EH (cell line): ENCODE measurements at regions not wholly inside any gene's neighbourhood (a gene's known extent, or its start where the extent isn't known, plus 50 kb on each side); places are given as distances from the start of the nearest gene placed in this dataset.
"Not testable (repeated sequence)": the region's sequence is repeated elsewhere in the genome, so short reads cannot be mapped to it uniquely, and the experiment has no call there.

Experiments
- DNase-seq: peaks from one replicate; pipeline ENCODE4 v3.0.0-alpha.2; 2015; ENCODE audit warnings: low read depth

- no peak for DNase-seq
Measured at GRCh38 chr22:48493733-48494132, 1333.9 kb downstream of the BRD1 start.

DNA sequence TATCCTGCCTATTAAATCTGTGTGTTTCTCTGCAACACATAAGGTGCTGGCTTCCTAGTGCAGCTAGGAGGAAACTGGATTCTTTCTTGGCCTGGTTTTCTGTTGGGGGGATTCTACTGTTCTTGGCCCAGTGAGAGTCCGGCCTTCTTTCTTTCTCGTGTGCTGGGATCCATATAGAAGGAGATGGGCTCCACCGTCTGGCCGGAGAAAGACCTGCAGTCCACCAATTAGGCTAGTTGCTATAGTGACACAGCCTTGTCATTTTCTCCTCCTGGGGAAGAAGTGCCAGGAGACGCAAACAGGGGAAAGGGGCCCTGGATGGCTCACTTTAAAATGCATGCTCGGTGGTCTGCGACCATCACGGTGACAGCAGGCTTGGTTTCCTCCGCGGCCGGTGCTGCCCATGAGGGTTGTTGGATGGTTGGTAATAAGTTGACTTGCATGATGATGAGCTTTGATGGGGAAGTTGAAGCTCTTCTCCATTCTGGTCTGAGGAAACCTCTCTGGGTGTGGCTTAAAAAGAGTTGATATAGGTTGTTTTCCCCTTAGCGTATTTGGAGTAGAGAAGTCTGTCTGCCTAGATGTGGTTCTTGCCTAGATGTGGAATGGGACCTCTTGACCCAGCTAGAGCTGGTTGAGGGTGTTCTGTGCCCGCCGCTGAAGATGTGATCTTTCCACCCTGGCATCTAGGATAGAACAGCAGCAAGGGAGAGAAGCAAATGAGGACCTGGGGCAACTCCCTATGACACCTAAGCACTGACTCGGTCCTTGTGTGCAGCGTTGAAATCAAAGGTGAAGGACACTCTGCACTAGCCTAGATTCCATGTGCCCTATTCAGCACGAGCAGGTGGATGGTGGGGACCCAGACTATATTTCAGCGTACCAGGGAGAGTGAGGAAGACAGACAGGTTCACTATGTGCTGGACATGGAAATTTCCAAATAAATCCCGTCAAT is 1335.0 kb downstream of the BRD1 start:
- peak; percentile 65 for DNase-seq

- DNase-seq = no peak
Measured at GRCh38 chr22:48491451-48491941, 1336.2 kb downstream of the BRD1 start.

- DNase-seq = no peak
Measured at GRCh38 chr22:48490500-48491411, 1336.9 kb downstream of the BRD1 start.

DNA sequence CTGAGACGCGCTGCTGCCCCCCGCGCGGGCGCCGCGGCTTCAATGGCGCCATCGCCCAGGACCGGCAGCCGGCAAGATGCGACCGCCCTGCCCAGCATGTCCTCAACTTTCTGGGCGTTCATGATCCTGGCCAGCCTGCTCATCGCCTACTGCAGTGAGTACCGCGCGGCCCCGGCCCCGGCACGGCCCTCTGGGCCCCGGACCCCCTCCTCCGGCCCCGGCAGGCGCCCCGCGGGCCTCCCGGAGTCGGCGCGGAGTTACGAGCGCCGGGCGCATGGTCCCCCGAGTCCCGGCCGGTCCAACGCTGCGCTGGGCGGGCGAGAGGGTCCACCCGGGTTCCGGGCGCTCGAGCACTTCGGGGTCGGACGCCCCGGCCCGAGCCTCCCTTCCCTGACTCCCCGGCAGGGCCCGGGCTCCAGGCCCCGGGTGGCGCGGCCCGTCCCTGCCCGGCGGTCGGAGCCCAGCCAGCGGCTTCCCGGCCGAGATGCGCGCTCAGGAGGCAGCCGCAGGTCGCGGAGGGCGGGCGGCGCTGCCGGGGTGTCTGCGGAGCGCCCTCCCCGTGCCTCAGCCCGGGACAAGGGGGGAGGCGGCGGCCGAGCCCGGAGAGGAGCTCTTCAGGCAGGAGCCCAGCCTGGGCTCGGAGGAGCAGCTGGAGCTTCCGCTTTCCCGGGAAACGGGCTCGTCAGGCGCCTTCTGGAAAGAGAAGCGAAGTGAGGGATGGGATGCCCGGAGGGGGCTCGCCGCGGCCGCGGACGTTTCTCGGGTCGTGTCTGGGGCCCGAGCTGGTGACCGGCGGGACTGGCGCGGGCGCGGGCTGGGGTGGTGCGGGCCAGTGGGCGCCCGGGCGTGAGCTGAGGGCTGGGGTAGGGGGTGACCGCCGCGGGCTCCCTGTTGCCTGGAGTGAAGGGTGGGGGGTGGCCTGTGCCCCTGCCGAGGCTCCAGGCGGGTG is 1337.8 kb downstream of the BRD1 start:
- no peak for DNase-seq

DNA sequence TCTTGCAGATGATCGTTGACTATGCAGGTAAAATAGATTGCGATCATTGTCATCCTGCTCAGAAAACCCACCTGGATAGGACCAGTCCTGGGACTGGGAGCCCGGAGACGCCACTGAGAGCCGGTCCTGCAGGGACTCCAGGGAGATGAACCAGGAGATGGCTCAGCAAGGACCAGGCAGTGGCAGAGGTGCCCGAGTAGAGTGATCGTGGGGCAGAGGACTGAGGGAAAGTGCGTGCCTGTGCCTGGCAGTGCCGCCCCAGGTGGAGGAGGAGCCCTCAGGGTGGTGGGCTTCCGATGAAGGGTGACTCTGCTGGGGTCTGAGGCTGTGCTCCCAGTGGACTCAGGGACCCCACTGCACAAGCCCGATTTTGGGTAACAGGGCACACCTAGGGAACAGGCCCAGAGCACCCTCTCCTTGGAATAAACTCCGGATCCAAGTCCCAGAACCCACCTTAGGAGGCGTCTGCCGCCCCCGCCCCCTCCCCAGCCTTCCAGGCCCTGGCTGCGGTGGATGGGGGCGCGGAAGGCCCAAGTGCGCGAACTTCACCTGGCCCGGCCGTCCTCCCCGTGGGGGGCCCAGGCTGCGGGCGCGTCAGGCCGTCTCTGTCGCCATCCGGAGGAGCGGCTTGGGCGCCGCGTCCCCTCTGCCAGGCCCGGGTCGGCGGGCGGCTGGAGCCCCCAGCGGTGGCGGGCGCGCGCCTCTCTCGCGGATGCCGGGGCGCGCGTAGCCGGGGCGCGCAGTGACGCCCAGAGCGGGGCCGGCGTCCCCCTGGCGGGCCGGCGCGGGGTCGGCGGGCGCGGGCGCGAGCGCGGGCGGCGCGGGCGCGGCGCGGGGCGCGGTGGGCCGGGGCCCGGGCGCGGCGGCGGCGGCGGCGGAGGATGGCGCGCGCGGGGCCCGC is 1338.8 kb downstream of the BRD1 start:
- no peak for DNase-seq

DNA sequence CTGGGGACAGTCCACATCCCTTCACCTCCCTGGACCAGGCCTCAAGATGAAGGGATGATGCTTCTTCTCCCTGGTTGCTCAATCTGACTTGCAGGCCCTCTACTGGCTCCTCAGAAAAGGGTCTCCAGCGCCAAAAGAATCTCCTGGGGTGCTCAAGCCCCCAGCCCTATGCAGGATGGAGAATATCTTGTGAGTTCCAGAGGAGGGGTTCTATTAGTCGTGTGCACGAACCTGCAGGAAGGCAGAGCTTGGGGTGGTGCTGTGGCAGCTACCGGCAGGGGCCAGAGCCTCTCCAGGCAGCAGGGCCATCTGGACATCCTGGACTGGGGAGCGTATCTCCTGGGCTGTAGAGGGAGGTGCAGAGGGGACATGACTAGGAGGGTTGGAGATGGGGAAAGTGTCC is 1339.5 kb downstream of the BRD1 start:
- no peak for DNase-seq

DNA sequence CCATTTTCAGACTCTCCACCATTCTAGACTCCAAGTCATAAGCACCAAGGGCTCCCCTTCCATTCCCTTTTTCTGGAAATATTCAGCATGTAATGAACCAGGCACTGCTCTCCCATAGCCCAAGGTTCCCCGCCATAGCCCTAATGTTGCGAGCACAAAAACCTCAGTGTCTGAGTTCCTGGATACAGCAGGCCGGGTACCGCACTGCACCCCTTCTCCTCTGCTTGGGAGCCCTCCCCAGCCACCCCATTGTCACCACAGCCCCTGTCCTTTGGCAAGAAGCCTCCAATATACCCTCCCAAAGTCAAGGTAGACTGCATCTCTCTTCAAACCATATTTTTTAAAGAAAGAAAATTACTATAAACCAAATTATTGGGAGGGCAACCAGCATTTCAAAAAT is 1341.1 kb downstream of the BRD1 start:
- no peak for DNase-seq

DNA sequence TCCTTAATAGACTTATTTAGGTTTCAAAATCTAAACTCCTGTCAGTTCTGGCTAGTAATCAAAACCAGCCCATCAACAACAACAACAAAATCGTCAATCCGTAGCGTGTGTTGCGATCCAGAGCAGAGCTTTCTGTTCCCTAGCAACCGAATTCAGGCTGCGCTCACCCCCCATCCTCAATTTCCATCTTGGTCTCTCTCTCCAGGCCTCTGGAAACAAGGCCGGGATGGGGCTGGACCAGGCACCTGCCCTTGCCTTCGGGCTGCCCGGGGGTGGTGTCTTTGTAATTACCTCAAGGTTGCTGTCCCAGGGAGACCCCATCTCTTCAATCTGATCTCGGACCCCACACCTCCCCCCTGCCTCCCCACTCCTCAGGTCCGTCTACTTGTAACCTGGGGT is 1341.5 kb downstream of the BRD1 start:
- no peak for DNase-seq

GRCh38 chr22:48485149-48486133 is 1342.2 kb downstream of the BRD1 start:
- no peak for DNase-seq

GRCh38 chr22:48483764-48484528 is 1343.7 kb downstream of the BRD1 start:
- no peak for DNase-seq

GRCh38 chr22:48482771-48483170 is 1344.9 kb downstream of the BRD1 start:
- DNase-seq = no peak

- not testable (repeated sequence) for DNase-seq
Measured at GRCh38 chr22:48482198-48482597, 1345.5 kb downstream of the BRD1 start.

- DNase-seq = no peak
Measured at GRCh38 chr22:48481748-48482147, 1345.9 kb downstream of the BRD1 start.

DNA sequence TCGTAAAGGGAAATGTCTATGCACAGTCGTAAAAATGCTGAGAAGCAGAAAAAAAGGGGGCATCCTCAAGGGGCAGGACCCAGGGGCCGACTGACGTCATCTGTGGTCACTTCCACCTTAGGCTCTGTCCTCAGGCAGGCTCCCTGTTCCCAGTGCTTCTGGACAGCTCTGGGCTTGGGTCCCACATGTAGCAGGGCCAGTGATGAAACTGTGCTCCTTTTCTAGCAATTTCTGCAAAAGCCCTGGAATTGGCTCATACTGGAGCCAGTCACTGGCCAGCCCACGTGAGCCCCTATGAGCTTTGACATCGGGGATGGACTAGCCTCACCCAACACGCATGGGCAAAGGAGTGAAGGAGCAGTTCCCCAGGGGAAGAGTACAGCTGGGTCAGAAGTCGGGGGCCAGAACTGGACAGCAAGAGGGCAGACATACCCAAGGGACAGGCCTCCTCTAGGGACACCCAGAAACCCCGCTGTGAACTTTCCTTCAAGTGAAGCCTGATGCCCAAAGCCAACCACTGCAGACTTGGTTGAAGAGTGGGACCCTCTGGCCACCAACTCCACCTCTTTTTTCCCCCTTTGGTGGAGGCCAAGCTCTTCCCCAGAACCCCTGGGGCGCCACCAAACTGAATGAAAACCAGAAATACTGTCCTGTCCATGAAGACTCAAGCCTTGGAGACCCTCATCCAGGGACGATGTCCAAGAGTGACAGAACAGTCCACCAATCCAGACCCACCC is 1349.0 kb downstream of the BRD1 start:
- no peak for DNase-seq

DNA sequence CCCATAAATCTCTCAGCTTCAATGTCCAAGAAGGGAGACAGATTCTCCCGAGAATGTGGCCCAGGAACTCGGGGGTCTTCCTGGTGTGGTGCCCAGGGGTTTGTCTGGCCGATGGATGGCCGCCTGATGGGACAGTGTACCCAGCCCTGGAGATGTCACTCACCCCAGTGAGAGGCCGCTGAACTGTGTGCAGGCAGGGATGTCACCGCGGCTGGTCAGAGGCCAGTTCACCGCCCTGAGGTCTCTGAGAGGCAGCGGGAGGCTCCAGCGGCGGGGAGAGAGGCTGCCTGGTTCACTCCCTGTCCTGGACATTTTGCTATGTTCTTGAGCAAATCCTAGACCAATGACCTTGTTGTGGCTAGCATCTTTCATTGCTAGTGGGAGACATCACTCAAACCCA is 1349.5 kb downstream of the BRD1 start:
- DNase-seq = no peak

GRCh38 chr22:48477031-48477721 is 1350.5 kb downstream of the BRD1 start:
- DNase-seq = no peak
